SU-DHL-6 (cell line): ENCODE measurements at regions not wholly inside any gene's neighbourhood (a gene's known extent, or its start where the extent isn't known, plus 50 kb on each side); places are given as distances from the start of the nearest gene placed in this dataset.

Experiments used
- CTCF ChIP-seq: fragments of 200-600 bp; sonication (generic); IDR thresholded peaks from one replicate; pipeline ENCODE4 v1.5.1; 2017; ENCODE audit warnings: antibody characterized with exemption, mild to moderate bottlenecking, low read length, moderate library complexity; ENCODE audit not compliant: insufficient read depth, poor library complexity, severe bottlenecking
- EZH2phosphoT487 ChIP-seq: fragments of 200-600 bp; sonication (generic), shearing (Covaris generic); conservative IDR thresholded peaks from 2 replicates; pipeline ENCODE4 v1.6.1; 2018; ENCODE audit warnings: mild to moderate bottlenecking, antibody characterized with exemption, low read length, moderate library complexity, mixed read lengths

- no peak for TF ChIP-seq CTCF
- no peak for TF ChIP-seq EZH2phosphoT487
These were observed 213.2 kb upstream of the FKBP1C start for GRCh38 chr6:62998022-62998421.
